ENCODE measurements at regions not wholly inside any gene's neighbourhood (a gene's known extent, or its start where the extent isn't known, plus 50 kb on each side); places are given as distances from the start of the nearest gene placed in this dataset.
A peak's percentile ranks its signal among the peaks of the same experiment; 100 is the strongest.

DNA sequence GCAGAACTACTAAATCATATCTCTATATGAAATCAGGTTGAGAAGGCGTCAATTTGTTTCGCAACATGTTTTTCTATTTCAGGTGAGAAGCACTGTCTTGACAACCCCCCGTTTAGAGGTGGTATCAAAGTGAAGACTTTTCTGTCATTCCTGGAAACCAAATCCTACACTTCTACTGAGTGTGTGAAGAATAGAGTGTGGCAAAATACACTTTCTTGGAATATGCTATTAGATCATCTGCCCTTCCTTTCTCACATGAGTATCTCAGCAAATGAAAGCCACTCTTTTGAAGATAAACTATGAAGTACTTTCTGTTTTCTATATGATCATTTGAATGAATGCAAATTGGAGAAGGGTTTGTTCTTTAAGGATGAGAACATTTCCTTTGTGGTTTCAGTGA lies 174.0 kb upstream of the FMR1 start:
- Mint-ChIP-seq H3K9me3 (no peaks in the 10 kb centered on the region), H3K36me3 (no peaks in the 10 kb centered on the region), H3K4me1 (peaks cover 25% of the 10 kb centered on the region), H3K27ac (peak overlapping the region; percentile 86), H3K27me3 (no peaks in the 10 kb centered on the region), H3K4me3 (peak overlapping the region; percentile 41)
- ATAC-seq (ENCODE audit: low read depth) (peak; percentile 53), DNase-seq (no peak)
- POLR2A ChIA-PET = interaction anchor here (1.0 kb wide), 2 partner anchors 25 to 27 kb away, joined by 3 to 4 read pairs; no protein-coding TSS in a partner anchor

DNA sequence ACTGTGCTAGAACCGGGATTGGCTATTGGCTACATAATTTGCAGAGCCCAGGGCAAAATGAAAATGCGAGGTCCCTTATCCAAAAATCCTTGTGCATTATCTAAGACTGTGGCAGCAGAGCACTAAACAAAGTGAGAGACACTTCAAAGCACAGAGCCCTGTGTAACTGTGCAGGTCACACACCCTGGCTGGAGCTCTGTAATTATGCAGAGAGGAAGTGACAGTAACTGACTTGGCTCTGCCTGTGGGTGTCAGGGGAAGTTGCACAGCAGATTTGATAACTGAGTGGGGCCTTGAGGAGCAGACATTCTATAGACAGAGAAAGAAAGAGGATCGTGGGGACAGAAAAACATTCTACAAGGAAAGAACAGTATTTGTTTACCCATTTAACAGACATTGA lies 173.5 kb upstream of the FMR1 start:
- peak; percentile 99 for ATAC-seq (ENCODE audit: low read depth)
- Mint-ChIP-seq H3K27me3 (no peaks in the 10 kb centered on the region), H3K27ac (peak overlapping the region; percentile 86), H3K36me3 (no peaks in the 10 kb centered on the region), H3K9me3 (no peaks in the 10 kb centered on the region), H3K4me1 (peaks cover 25% of the 10 kb centered on the region), H3K4me3 (peak overlapping the region; percentile 41)
- no peak for DNase-seq
- POLR2A ChIA-PET = interaction anchor here (1.0 kb wide), 2 partner anchors 25 to 26 kb away, joined by 3 to 4 read pairs; no protein-coding TSS in a partner anchor

DNA sequence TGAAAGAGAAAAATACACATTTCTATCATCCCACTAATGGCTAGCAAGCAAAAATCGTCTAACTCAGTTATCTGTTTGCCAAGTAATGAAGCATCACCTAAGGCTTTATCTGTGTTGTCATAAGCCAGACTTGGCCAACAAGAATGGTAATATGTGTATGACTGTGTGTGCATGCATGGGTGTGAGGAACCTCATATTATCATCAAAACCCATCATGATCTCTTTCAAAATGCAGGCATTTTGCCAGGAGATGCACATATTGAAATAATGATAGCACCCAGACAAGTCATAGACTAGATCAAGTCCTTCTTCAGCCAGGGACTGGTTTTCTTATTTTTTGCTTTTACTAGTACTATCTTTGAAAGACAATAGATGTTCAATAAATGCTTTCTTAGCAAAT lies 172.5 kb upstream of the FMR1 start:
- H3K9me3 Mint-ChIP-seq = no peaks in the 10 kb centered on the region
- POLR2A ChIA-PET = no interaction called here
- peaks cover 25% of the 10 kb centered on the region for H3K4me1 Mint-ChIP-seq
- H3K36me3 Mint-ChIP-seq = no peaks in the 10 kb centered on the region
- no peak overlapping the region for H3K4me3 Mint-ChIP-seq
- ATAC-seq (ENCODE audit: low read depth) (no peak), DNase-seq (no peak)
- H3K27ac Mint-ChIP-seq = no peak overlapping the region
- H3K27me3 Mint-ChIP-seq = no peaks in the 10 kb centered on the region

DNA sequence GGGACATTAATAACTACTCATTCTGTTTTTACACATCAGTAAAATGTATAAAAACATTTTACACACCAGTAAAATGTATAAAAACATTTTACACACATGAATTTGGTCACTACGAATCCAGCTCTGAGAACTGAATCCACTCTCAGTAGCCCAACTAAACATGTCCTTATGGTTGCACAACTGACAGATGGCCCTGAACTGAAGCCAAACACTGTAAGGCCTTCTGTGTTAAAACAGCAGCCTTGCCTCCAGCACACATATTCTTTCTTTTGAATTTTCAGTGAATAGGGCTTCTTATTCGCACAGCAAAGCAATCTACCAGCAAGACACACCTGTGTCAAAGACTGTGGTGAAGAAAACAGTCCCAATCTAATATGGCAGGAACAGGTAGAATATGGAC lies 169.9 kb upstream of the FMR1 start:
- Mint-ChIP-seq H3K27me3 (peaks cover 3% of the 10 kb centered on the region), H3K4me1 (peaks cover 28% of the 10 kb centered on the region), H3K36me3 (peaks cover 3% of the 10 kb centered on the region), H3K4me3 (no peak overlapping the region), H3K9me3 (no peaks in the 10 kb centered on the region), H3K27ac (no peak overlapping the region)
- DNase-seq (no peak), ATAC-seq (ENCODE audit: low read depth) (no peak)
- POLR2A ChIA-PET = no interaction called here

DNA sequence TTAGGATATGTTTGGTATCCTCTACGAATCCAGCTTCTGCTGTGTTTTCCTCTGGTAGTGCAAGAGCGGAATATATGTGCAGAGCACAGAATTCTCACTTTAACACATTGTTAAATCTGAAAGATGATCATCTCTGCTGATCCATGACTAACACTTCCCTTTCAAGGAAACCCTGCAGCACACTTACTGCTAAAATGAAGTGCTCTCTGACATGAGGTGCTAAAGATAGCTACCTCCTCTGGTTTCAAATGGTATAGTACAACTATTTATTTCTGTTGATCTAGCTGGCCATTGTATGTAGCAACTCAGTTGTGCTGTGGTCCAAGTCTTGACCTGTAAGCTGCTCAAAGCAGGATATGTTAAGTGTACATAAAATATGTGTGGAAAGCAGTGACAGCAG lies 162.4 kb upstream of the FMR1 start:
- Mint-ChIP-seq H3K9me3 (no peaks in the 10 kb centered on the region), H3K36me3 (peaks cover 3% of the 10 kb centered on the region), H3K27ac (no peak overlapping the region), H3K27me3 (peaks cover 13% of the 10 kb centered on the region), H3K4me3 (no peak overlapping the region), H3K4me1 (peaks cover 2% of the 10 kb centered on the region)
- POLR2A ChIA-PET = no interaction called here
- no peak for DNase-seq
- ATAC-seq (ENCODE audit: low read depth) = no peak

DNA sequence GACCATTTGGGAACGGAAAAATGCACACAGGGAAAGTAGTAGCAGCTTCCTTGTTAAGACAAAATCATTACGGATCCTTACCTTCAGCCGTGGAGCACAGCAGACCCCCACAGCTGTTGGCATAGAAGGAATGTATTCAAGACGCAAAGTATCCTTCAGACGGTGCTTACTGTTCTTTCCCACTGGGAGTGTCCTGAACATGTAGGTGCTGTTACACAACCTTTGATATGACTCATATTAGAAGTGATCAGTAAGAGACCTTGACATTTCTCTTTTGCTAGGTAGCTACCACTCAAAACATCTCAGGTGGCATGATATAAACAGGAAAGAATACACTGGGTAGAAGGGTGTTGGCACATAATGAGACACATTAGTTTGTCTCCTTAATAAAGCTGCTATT lies 154.0 kb upstream of the FMR1 start:
- no peak overlapping the region for H3K27ac Mint-ChIP-seq
- no peak for ATAC-seq (ENCODE audit: low read depth)
- H3K27me3 Mint-ChIP-seq = peaks cover 5% of the 10 kb centered on the region
- POLR2A ChIA-PET = no interaction called here
- H3K9me3 Mint-ChIP-seq = peaks cover 2% of the 10 kb centered on the region
- no peak for DNase-seq
- H3K4me3 Mint-ChIP-seq = no peak overlapping the region
- peaks cover 13% of the 10 kb centered on the region for H3K4me1 Mint-ChIP-seq
- peaks cover 2% of the 10 kb centered on the region for H3K36me3 Mint-ChIP-seq

DNA sequence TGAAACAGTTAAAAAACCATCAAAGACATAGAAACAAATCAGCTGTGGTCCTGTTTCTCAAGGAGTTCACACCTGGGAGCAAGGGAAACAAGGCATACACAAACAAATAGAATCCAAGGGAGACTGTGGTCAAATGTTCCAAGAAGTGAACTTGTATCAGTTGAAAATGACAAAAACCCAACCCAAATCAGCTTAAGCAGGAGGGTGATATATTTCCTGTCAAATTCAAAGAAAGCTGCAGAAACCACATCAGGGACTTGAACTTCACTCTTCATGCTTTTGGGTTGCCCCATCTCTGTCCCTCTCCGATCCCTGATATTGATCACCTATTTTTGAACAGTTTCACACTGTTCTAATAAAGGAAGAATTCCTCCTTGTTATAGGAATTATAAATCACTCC lies 148.6 kb upstream of the FMR1 start:
- DNase-seq (no peak), ATAC-seq (ENCODE audit: low read depth) (peak; percentile 84)
- Mint-ChIP-seq H3K9me3 (no peaks in the 10 kb centered on the region), H3K4me1 (peaks cover 16% of the 10 kb centered on the region), H3K27ac (peak overlapping the region; percentile 41), H3K27me3 (peaks cover 2% of the 10 kb centered on the region), H3K4me3 (peak overlapping the region; percentile 28), H3K36me3 (peaks cover 2% of the 10 kb centered on the region)
- POLR2A ChIA-PET = interaction anchor here (0.8 kb wide), 1 partner anchor 25 kb away, joined by 4 read pairs; no protein-coding TSS in a partner anchor

DNA sequence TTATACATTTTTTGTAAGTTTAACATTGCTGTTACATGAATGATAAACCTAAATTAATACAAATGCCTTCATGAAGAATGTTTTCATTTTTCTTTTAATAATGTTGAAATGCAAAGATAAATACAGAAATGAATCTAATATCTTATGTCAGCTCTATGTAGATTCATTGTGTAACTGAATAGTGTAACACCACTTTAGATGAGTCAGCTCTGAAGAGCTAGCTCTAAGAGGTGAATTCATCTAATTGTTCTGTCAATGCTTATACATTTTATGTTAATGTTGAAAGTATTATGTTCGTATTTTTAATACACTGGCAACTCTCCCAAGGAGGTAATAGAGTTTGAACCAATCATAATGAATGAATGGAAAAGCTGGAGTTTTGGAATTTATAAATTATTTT lies 146.9 kb upstream of the FMR1 start:
- POLR2A ChIA-PET = interaction anchor here (1.0 kb wide), 1 partner anchor 27 kb away, joined by 3 read pairs; no protein-coding TSS in a partner anchor
- no peak for DNase-seq
- H3K9me3 Mint-ChIP-seq = no peaks in the 10 kb centered on the region
- H3K27me3 Mint-ChIP-seq = peaks cover 6% of the 10 kb centered on the region
- H3K4me1 Mint-ChIP-seq = peaks cover 14% of the 10 kb centered on the region
- peaks cover 2% of the 10 kb centered on the region for H3K36me3 Mint-ChIP-seq
- H3K27ac Mint-ChIP-seq = no peak overlapping the region
- no peak for ATAC-seq (ENCODE audit: low read depth)
- H3K4me3 Mint-ChIP-seq = no peak overlapping the region

DNA sequence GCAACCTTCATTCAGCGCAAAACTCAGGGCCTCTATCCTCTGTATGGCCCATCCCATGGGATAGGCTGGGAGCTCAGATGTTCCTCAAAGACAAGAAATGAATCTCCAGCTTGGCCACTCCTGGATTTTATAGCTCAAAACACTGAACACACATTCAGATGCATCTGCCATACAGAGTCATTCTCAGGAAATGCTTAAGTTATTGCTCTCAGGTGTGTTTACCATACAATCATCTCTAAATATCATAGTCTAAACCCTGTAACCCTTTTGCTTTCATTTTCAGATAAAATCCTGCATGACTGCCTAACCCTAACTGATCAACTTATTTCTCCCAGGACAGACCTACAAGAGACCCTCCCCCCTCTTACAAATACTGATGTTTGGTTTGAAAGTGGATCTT lies 140.9 kb upstream of the FMR1 start:
- no peak for ATAC-seq (ENCODE audit: low read depth)
- Mint-ChIP-seq H3K9me3 (no peaks in the 10 kb centered on the region), H3K4me1 (peaks cover 6% of the 10 kb centered on the region), H3K4me3 (no peak overlapping the region), H3K27me3 (peaks cover 10% of the 10 kb centered on the region), H3K27ac (no peak overlapping the region), H3K36me3 (no peaks in the 10 kb centered on the region)
- DNase-seq = no peak
- POLR2A ChIA-PET = no interaction called here

DNA sequence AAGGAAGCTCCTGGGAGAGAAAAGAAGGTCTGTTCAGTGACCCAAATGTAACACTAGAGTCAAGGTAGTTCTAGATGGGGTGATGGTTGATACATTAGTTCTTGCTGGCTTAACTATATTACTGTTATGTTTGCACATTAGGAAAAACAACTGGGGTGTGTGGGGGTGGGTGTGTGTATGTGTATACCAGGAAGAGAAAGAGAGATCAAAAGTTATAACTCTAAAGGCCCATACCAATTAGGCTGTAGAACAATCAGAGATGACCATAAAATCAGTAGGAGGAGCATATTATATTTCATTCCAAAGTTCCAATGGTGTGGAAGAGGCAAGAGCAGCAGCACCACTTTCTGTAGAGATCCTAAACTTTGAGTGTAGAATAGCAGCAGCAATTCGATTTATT lies 134.7 kb upstream of the FMR1 start:
- peaks cover 3% of the 10 kb centered on the region for H3K36me3 Mint-ChIP-seq
- peaks cover 9% of the 10 kb centered on the region for H3K4me1 Mint-ChIP-seq
- DNase-seq = no peak
- H3K27ac Mint-ChIP-seq = no peak overlapping the region
- no peak overlapping the region for H3K4me3 Mint-ChIP-seq
- H3K27me3 Mint-ChIP-seq = peaks cover 4% of the 10 kb centered on the region
- no peak for ATAC-seq (ENCODE audit: low read depth)
- POLR2A ChIA-PET = no interaction called here
- no peaks in the 10 kb centered on the region for H3K9me3 Mint-ChIP-seq

DNA sequence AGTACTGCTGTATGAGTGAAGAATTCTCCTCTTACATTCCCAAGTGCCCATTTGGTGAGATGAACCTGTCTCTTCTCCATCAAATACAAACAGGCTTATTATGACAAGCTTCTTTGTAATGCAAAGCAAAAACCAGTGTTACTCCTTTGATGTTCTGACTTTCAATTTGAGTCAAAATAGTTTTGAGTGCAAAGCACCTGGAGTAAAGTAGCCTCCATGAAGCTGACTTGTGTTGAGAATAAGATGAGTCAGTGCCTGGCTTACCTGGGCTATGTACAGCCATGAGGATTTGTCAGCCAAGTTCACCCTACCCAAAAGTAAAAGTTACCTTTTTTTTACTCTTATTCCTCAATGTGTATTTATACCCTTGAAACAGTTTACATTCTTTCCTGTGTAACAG lies 132.5 kb upstream of the FMR1 start:
- Mint-ChIP-seq H3K36me3 (peaks cover 3% of the 10 kb centered on the region), H3K4me3 (no peak overlapping the region), H3K27ac (no peak overlapping the region), H3K4me1 (peaks cover 14% of the 10 kb centered on the region), H3K9me3 (no peaks in the 10 kb centered on the region), H3K27me3 (peaks cover 4% of the 10 kb centered on the region)
- POLR2A ChIA-PET = no interaction called here
- peak; percentile 73 for ATAC-seq (ENCODE audit: low read depth)
- DNase-seq = no peak

DNA sequence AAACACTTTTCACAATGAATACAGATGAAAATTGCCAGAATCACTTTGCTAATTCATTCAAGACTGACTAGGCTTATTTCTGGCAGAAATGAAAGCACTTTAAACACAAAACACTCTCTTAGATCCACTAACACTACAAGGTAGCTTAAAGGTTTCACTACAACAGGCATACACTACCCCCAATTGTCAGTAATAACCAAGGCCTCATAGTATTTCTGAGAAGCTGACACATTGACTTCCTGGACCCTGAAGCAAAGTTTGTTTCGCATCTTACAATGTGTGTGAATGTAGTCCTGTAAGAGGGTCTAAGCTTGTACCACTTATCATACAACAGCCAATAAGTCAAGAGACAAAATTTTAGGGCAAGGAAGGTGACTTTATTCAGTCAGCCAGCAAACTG lies 129.9 kb upstream of the FMR1 start:
- H3K4me1 Mint-ChIP-seq = peaks cover 16% of the 10 kb centered on the region
- POLR2A ChIA-PET = interaction anchor here (1.0 kb wide), 1 partner anchor 22 kb away, joined by 3 read pairs; no protein-coding TSS in a partner anchor
- ATAC-seq (ENCODE audit: low read depth) (peak; percentile 65), DNase-seq (no peak)
- no peaks in the 10 kb centered on the region for H3K9me3 Mint-ChIP-seq
- no peak overlapping the region for H3K4me3 Mint-ChIP-seq
- H3K27me3 Mint-ChIP-seq = no peaks in the 10 kb centered on the region
- peak overlapping the region; percentile 45 for H3K27ac Mint-ChIP-seq
- H3K36me3 Mint-ChIP-seq = peaks cover under 1% of the 10 kb centered on the region

DNA sequence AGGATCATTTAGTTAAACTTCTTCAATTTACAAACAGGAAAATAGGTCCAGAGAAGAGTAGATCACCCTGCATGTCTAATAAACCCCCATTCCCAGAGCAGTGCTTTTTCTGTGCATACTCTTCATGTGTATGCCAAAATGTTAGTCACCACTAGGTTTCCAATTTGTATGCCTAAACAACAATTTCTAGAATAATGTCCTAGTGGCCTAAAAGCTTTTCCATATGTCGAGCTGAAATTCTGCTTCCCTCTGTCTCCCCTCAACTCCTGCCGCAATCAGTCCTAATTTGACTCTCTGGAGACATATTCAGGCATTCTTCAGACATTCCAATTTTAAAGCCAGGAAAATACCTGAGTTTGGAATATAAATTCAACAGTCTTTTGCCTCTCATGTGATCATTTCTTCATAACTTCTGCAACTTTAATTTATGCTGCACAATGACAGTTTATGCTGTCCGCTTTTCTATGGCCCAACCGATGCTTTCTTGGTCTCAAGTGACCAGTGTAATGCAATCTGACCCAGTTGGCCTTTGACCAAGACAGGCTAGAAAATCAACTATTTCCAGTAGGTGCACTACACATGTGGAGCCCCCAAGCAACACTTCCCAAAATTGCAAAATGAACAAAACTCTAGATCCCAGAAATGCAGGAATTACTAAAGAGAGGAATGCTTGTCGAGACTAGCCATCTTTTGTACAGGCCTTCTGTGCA lies 122.9 kb upstream of the FMR1 start:
- Mint-ChIP-seq H3K4me3 (no peak overlapping the region), H3K4me1 (peaks cover 2% of the 10 kb centered on the region), H3K36me3 (no peaks in the 10 kb centered on the region), H3K9me3 (no peaks in the 10 kb centered on the region), H3K27me3 (no peaks in the 10 kb centered on the region), H3K27ac (no peak overlapping the region)
- POLR2A ChIA-PET = no interaction called here
- ATAC-seq (ENCODE audit: low read depth) (no peak), DNase-seq (no peak)

DNA sequence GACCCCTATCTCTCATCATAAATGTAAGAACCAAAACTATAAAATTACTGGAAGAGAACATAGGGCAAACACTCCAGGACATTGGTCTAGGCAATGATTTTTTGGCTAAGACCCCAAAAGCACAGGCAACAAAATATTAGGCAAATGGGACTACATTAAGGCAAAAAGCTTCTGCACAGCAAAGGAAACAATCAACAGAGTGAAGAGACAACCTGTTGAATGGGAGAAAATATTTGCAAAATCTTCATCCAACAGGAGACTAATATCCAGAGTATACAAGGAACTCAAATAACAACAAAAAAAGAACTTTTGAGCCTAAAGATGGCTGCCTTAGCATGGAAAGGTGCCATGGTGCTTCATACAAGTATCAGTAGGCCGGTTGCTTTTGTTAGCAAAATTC lies 111.1 kb upstream of the FMR1 start:
- POLR2A ChIA-PET = no interaction called here
- no peak for DNase-seq
- peaks cover 4% of the 10 kb centered on the region for H3K9me3 Mint-ChIP-seq
- no peak overlapping the region for H3K4me3 Mint-ChIP-seq
- peaks cover 3% of the 10 kb centered on the region for H3K4me1 Mint-ChIP-seq
- peaks cover 1% of the 10 kb centered on the region for H3K27me3 Mint-ChIP-seq
- no peak for ATAC-seq (ENCODE audit: low read depth)
- no peak overlapping the region for H3K27ac Mint-ChIP-seq
- H3K36me3 Mint-ChIP-seq = no peaks in the 10 kb centered on the region
